ENCODE measurements at regions not wholly inside any gene's neighbourhood (a gene's known extent, or its start where the extent isn't known, plus 50 kb on each side); places are given as distances from the start of the nearest gene placed in this dataset.

DNA sequence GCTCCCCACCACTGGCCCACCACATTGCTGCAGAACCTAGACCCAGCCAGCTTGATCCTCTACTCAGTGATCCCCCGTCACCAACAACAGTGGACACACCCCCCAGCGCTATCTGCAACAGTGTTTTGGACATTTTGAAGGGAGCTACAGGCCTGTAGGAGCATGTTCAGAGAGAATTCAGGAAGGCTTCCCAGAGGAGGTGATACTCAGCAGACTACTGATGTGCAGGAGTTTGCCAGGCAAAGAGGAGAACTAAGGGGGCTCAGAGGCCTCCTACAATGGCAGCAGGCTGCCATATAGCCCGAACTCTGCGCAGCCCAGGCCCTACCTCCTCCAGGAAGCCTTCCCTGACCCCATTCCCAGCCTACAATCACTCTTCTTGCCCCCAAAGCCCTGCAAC is 70.0 kb downstream of the SYNE3 start:
- Histone ChIP-seq H3K27me3 (ENCODE audit: low read length) (no peaks in the 10 kb centered on the region), H4K20me1 (ENCODE audit: insufficient read depth, low read depth, low read length) (no peaks in the 10 kb centered on the region), H3K4me1 (ENCODE audit: low read length) (peaks cover 11% of the 10 kb centered on the region), H3K36me3 (ENCODE audit: insufficient read depth, low read length) (no peaks in the 10 kb centered on the region), H3K27ac (ENCODE audit: low read length) (no peak overlapping the region), H3K9me2 (replicated peaks; ENCODE audit: insufficient read depth, low read length) (no peaks in the 10 kb centered on the region), H3K79me2 (ENCODE audit: low read length) (no peaks in the 10 kb centered on the region), H2AFZ (ENCODE audit: low read length) (no peak overlapping the region), H3K4me3 (ENCODE audit: low read length) (no peak overlapping the region), H3K4me2 (ENCODE audit: low read depth, low read length, poor library complexity, severe bottlenecking) (no peak overlapping the region), H3K9me3 (ENCODE audit: low read length) (no peaks in the 10 kb centered on the region), H3K9ac (ENCODE audit: low read length) (no peak overlapping the region)
- no peak for DNase-seq

- Histone ChIP-seq H4K20me1 (ENCODE audit: insufficient read depth, low read depth, low read length) (no peaks in the 10 kb centered on the region), H3K4me2 (ENCODE audit: low read depth, low read length, poor library complexity, severe bottlenecking) (no peak overlapping the region), H2AFZ (ENCODE audit: low read length) (no peak overlapping the region), H3K9me2 (replicated peaks; ENCODE audit: insufficient read depth, low read length) (no peaks in the 10 kb centered on the region), H3K4me1 (ENCODE audit: low read length) (peaks cover 10% of the 10 kb centered on the region), H3K27ac (ENCODE audit: low read length) (no peak overlapping the region), H3K4me3 (ENCODE audit: low read length) (no peak overlapping the region), H3K9ac (ENCODE audit: low read length) (no peak overlapping the region), H3K27me3 (ENCODE audit: low read length) (no peaks in the 10 kb centered on the region), H3K36me3 (ENCODE audit: insufficient read depth, low read length) (no peaks in the 10 kb centered on the region), H3K79me2 (ENCODE audit: low read length) (no peaks in the 10 kb centered on the region), H3K9me3 (ENCODE audit: low read length) (no peaks in the 10 kb centered on the region)
- DNase-seq: no peak
Measured at GRCh38 chr14:95445676-95446075, 70.8 kb downstream of the SYNE3 start.

- Histone ChIP-seq H3K36me3 (ENCODE audit: insufficient read depth, low read length) (no peaks in the 10 kb centered on the region), H2AFZ (ENCODE audit: low read length) (no peak overlapping the region), H3K4me3 (ENCODE audit: low read length) (no peak overlapping the region), H3K9me3 (ENCODE audit: low read length) (no peaks in the 10 kb centered on the region), H3K27ac (ENCODE audit: low read length) (no peak overlapping the region), H3K4me1 (ENCODE audit: low read length) (peaks cover 10% of the 10 kb centered on the region), H3K27me3 (ENCODE audit: low read length) (no peaks in the 10 kb centered on the region), H3K79me2 (ENCODE audit: low read length) (no peaks in the 10 kb centered on the region), H3K4me2 (ENCODE audit: low read depth, low read length, poor library complexity, severe bottlenecking) (no peak overlapping the region), H4K20me1 (ENCODE audit: insufficient read depth, low read depth, low read length) (no peaks in the 10 kb centered on the region), H3K9me2 (replicated peaks; ENCODE audit: insufficient read depth, low read length) (no peaks in the 10 kb centered on the region), H3K9ac (ENCODE audit: low read length) (no peak overlapping the region)
- DNase-seq: no peak
Measured at GRCh38 chr14:95445161-95445560, 71.3 kb downstream of the SYNE3 start.

DNA sequence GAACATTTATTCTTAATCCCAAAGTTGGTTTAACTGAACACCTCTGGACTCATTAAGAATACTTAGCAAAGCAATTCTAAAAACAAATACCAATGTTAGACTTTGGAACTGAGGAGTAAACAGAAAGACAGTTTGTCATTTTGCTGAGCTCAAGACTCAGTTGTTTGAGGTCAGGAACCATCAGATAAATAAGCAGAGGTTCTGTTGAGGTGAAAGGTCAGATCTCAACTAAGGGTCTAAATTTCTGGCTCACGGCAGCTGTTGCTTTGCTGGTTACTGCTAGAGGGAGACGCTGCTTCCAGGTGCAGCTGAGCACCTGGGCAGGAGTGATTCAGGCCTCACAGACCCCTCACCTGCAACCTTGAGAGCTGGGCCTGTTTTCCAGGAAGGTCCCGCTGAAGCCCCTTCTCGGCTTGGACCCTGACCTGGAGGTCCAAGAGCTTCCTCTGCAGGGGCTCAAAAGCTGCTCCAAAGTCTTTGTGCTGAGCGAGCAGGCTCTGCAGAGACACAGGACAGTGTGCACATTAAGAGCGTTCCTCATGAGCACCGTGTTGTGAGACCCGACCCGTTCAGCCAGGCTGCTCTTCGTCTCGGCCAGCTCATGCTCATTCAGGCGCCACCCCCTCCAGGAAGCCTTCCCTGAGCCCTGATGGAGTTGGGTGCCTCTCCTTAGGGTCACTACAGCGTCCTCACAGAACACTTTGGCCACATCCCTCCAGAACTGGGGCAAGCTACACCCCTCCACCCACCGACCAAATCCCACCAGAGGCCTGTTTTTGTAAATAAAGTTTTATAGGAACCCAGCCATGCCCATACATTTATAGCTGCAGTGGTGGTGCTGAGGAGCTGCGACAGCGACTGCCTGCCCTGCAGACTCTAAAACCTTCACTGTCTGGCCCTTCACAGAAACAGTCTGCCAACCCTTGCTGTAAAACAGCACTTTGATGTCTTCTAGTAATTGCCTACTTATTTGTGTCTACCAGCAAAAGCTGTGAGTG is 72.0 kb downstream of the SYNE3 start:
- Histone ChIP-seq H3K9me2 (replicated peaks; ENCODE audit: insufficient read depth, low read length) (no peaks in the 10 kb centered on the region), H3K27ac (ENCODE audit: low read length) (no peak overlapping the region), H3K9ac (ENCODE audit: low read length) (no peak overlapping the region), H3K27me3 (ENCODE audit: low read length) (no peaks in the 10 kb centered on the region), H3K4me2 (ENCODE audit: low read depth, low read length, poor library complexity, severe bottlenecking) (no peak overlapping the region), H3K4me1 (ENCODE audit: low read length) (peaks cover 10% of the 10 kb centered on the region), H3K9me3 (ENCODE audit: low read length) (no peaks in the 10 kb centered on the region), H3K79me2 (ENCODE audit: low read length) (no peaks in the 10 kb centered on the region), H2AFZ (ENCODE audit: low read length) (no peak overlapping the region), H3K4me3 (ENCODE audit: low read length) (no peak overlapping the region), H3K36me3 (ENCODE audit: insufficient read depth, low read length) (no peaks in the 10 kb centered on the region), H4K20me1 (ENCODE audit: insufficient read depth, low read depth, low read length) (no peaks in the 10 kb centered on the region)
- no peak for DNase-seq

DNA sequence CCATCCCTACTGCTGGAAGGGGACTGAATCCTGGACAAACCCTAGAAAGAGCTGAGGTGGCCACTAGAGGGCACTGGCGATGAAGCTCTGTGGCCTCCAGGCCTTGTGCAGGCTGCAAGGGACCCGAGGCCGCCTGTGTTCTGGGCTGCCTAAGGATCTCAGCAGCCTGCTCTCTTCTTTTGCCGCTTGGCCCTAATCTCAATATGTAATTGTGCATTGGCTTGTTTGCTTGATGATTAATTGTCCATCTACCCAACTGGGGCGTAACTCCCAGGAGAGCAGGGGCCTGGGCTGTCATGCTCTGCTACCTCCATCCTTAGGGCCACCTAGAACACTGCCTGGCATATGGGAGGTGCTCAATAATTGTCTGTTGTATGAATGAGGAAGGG is 73.8 kb downstream of the SYNE3 start:
- peaks cover 12% of the 10 kb centered on the region for H3K4me1 ChIP-seq (ENCODE audit: low read length)
- H3K27ac ChIP-seq (ENCODE audit: low read length): no peak overlapping the region
- peak overlapping the region; percentile 6 for H3K4me2 ChIP-seq (ENCODE audit: low read depth, low read length, poor library complexity, severe bottlenecking)
- H3K9me3 ChIP-seq (ENCODE audit: low read length): no peaks in the 10 kb centered on the region
- H3K4me3 ChIP-seq (ENCODE audit: low read length): no peak overlapping the region
- H3K9me2 ChIP-seq (replicated peaks; ENCODE audit: insufficient read depth, low read length): no peaks in the 10 kb centered on the region
- H3K36me3 ChIP-seq (ENCODE audit: insufficient read depth, low read length): no peaks in the 10 kb centered on the region
- H3K27me3 ChIP-seq (ENCODE audit: low read length): no peaks in the 10 kb centered on the region
- H2AFZ ChIP-seq (ENCODE audit: low read length): no peak overlapping the region; the same call in 1 of the 2 replicates
- H3K9ac ChIP-seq (ENCODE audit: low read length): 0 out of 2 replicates have a peak overlapping the region, but pooled peaks have one; percentile 6
- peak; percentile 95 for DNase-seq
- H4K20me1 ChIP-seq (ENCODE audit: insufficient read depth, low read depth, low read length): no peaks in the 10 kb centered on the region
- H3K79me2 ChIP-seq (ENCODE audit: low read length): no peaks in the 10 kb centered on the region

DNA sequence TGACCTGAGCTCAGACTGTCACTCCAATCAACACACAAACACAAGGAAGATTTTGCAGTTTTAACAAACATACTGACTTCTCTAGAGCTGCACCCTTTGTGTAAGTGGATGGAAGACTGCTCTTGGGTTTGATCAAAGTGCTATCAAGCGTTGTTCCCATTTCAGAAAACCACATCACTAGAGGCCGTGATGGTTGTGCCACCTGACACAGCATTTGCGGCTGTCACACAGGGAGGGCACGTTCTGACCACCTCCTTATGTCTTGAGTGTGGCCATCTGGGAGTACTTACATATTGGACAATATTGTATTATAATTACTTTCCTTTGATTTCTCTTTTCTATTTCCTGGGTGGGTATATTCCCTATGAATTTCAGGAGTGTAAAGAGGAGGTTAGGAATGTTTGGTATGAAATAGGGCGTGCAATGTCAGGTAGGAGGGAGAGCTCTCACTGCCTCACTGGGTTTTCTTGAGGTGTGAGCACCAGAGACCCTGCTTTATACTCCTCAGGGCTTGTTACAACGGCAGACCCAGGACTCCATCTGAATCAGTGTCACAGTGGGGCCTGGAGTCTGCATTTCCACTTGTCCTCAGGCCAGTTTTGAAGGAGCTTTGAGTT is 74.3 kb downstream of the SYNE3 start:
- Histone ChIP-seq H3K4me1 (ENCODE audit: low read length) (peaks cover 17% of the 10 kb centered on the region), H3K36me3 (ENCODE audit: insufficient read depth, low read length) (no peaks in the 10 kb centered on the region), H3K79me2 (ENCODE audit: low read length) (no peaks in the 10 kb centered on the region), H3K27ac (ENCODE audit: low read length) (no peak overlapping the region), H3K9ac (ENCODE audit: low read length) (no peak overlapping the region), H3K9me3 (ENCODE audit: low read length) (no peaks in the 10 kb centered on the region), H3K4me3 (ENCODE audit: low read length) (no peak overlapping the region), H2AFZ (ENCODE audit: low read length) (no peak overlapping the region), H3K9me2 (replicated peaks; ENCODE audit: insufficient read depth, low read length) (no peaks in the 10 kb centered on the region), H3K27me3 (ENCODE audit: low read length) (no peaks in the 10 kb centered on the region), H4K20me1 (ENCODE audit: insufficient read depth, low read depth, low read length) (no peaks in the 10 kb centered on the region), H3K4me2 (ENCODE audit: low read depth, low read length, poor library complexity, severe bottlenecking) (no peak overlapping the region)
- DNase-seq: no peak

DNA sequence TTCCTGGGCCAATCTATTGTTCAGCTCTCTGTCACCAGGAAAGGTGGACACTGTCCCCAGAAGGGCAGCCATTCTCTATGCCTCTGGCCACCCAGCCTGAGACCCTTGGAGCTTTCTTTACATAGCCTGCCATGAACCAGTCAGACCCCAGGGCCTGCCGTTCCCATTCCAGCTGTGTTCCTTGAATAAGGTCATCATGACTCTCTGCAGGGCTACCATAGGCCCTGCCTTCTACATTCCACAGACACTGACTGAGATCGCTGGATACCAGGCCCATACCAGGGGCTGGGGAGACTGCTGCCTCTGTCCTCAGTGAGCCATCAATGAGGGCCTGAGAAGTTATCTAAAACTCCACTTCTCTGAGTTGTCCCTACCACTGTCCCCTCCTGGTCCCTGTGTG is 75.5 kb downstream of the SYNE3 start:
- no peak overlapping the region for H3K4me3 ChIP-seq (ENCODE audit: low read length)
- DNase-seq: no peak
- no peaks in the 10 kb centered on the region for H3K36me3 ChIP-seq (ENCODE audit: insufficient read depth, low read length)
- H4K20me1 ChIP-seq (ENCODE audit: insufficient read depth, low read depth, low read length): no peaks in the 10 kb centered on the region
- no peak overlapping the region for H3K9ac ChIP-seq (ENCODE audit: low read length)
- H3K9me3 ChIP-seq (ENCODE audit: low read length): no peaks in the 10 kb centered on the region
- H3K4me2 ChIP-seq (ENCODE audit: low read depth, low read length, poor library complexity, severe bottlenecking): no peak overlapping the region
- H3K79me2 ChIP-seq (ENCODE audit: low read length): no peaks in the 10 kb centered on the region
- no peaks in the 10 kb centered on the region for H3K27me3 ChIP-seq (ENCODE audit: low read length)
- H3K4me1 ChIP-seq (ENCODE audit: low read length): peaks cover 18% of the 10 kb centered on the region
- H3K9me2 ChIP-seq (replicated peaks; ENCODE audit: insufficient read depth, low read length): no peaks in the 10 kb centered on the region
- H2AFZ ChIP-seq (ENCODE audit: low read length): no peak overlapping the region
- no peak overlapping the region for H3K27ac ChIP-seq (ENCODE audit: low read length)

- Histone ChIP-seq H3K27ac (ENCODE audit: low read length) (no peak overlapping the region), H3K4me3 (ENCODE audit: low read length) (no peak overlapping the region), H3K9ac (ENCODE audit: low read length) (no peak overlapping the region), H3K9me3 (ENCODE audit: low read length) (no peaks in the 10 kb centered on the region), H3K4me2 (ENCODE audit: low read depth, low read length, poor library complexity, severe bottlenecking) (no peak overlapping the region), H3K79me2 (ENCODE audit: low read length) (no peaks in the 10 kb centered on the region), H3K27me3 (ENCODE audit: low read length) (no peaks in the 10 kb centered on the region), H4K20me1 (ENCODE audit: insufficient read depth, low read depth, low read length) (no peaks in the 10 kb centered on the region), H3K9me2 (replicated peaks; ENCODE audit: insufficient read depth, low read length) (no peaks in the 10 kb centered on the region), H2AFZ (ENCODE audit: low read length) (no peak overlapping the region), H3K36me3 (ENCODE audit: insufficient read depth, low read length) (no peaks in the 10 kb centered on the region), H3K4me1 (ENCODE audit: low read length) (peaks cover 18% of the 10 kb centered on the region)
- DNase-seq: no peak
Measured at GRCh38 chr14:95440496-95440895, 76.0 kb downstream of the SYNE3 start.
